OCI-LY3 (cell line): ENCODE measurements at regions not wholly inside any gene's neighbourhood (a gene's known extent, or its start where the extent isn't known, plus 50 kb on each side); places are given as distances from the start of the nearest gene placed in this dataset.

Experiments used
- H2AFZ ChIP-seq: fragments of 200-600, 300-600 bp; shearing (Covaris generic); 2 replicates; pipeline ENCODE4 v1.6.0; 2014; ENCODE audit warnings: antibody characterized with exemption, low read depth, low read length
- H3K27ac ChIP-seq: fragments of 200-600, 300-600 bp; sonication (generic); 2 replicates; pipeline ENCODE4 v1.5.1; 2014; ENCODE audit warnings: mild to moderate bottlenecking, low read length, moderate library complexity, mixed read lengths
- H3K27me3 ChIP-seq: fragments of 200-600, 300-600 bp; sonication (generic); 2 replicates; pipeline ENCODE4 v1.6.1; 2014; ENCODE audit warnings: low read depth, low read length, mixed read lengths
- H3K36me3 ChIP-seq: fragments of 200-600, 300-600 bp; sonication (generic); replicated peaks from 2 replicates; pipeline ENCODE3; 2014; ENCODE audit warnings: low read depth, low read length, mixed read lengths
- H3K4me1 ChIP-seq: fragments of 300-600, 200-600 bp; sonication (generic); 2 replicates; pipeline ENCODE4 v1.6.1; 2014; ENCODE audit warnings: low read length, mixed read lengths
- H3K4me2 ChIP-seq: fragments of 200-600, 300-600 bp; sonication (generic); 2 replicates; pipeline ENCODE4 v1.6.1; 2014; ENCODE audit warnings: low read length, mixed read lengths
- H3K4me3 ChIP-seq: fragments of 300-600, 200-600 bp; sonication (generic); 2 replicates; pipeline ENCODE4 v1.5.1; 2014; ENCODE audit warnings: antibody characterized with exemption, mild to moderate bottlenecking, low read length, moderate library complexity
- H3K79me2 ChIP-seq: fragments of 300-600, 200-600 bp; shearing (Covaris generic); 2 replicates; pipeline ENCODE4 v1.6.1; 2014; ENCODE audit warnings: mild to moderate bottlenecking, low read length, mixed read lengths
- H3K9ac ChIP-seq: fragments of 300-600, 200-600 bp; shearing (Covaris generic); 2 replicates; pipeline ENCODE4 v1.6.0; 2014; ENCODE audit warnings: mild to moderate bottlenecking, low read length, moderate library complexity
- H3K9me3 ChIP-seq: fragments of 200-600, 300-600 bp; shearing (Covaris generic); 2 replicates; pipeline ENCODE4 v1.6.1; 2014; ENCODE audit warnings: low read length, mixed read lengths; ENCODE audit not compliant: insufficient read depth
- H4K20me1 ChIP-seq: fragments of 200-600, 300-600 bp; sonication (generic); 2 replicates; pipeline ENCODE4 v1.6.1; 2016; ENCODE audit warnings: low read length, mixed read lengths; ENCODE audit not compliant: insufficient read depth
- CTCF ChIP-seq: fragments of 200-600, 300-600 bp; sonication (generic); IDR thresholded peaks from 2 replicates; pipeline ENCODE4 v1.5.1; 2014; ENCODE audit warnings: antibody characterized with exemption, low read length, low read depth
- EZH2phosphoT487 ChIP-seq: fragments of 200-600 bp; shearing (Covaris generic); IDR thresholded peaks from 2 replicates; pipeline ENCODE4 v1.6.1; 2018; ENCODE audit warnings: antibody characterized with exemption, mixed run types, low read depth

DNA sequence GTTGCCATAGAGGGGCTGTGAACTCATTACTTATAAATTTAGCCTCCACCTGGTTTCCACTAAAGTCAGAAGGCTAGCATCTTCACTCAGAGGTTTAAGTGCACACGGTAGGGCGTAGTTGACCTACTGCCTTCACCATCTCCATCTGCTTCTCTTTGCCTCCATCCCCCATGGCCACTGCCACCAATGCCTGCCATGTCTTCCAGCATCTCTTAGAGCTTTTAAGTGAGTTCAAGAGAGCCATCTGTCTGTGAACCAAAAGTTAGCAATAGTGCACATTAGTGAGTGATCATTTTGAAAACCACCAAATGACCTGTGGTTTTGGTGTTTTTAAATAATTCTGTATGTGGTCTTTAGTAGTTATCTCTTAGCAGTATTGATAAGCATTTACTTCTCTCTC is 102.0 kb downstream of the DMRTA1 start:
- no peak overlapping the region for H3K27ac ChIP-seq
- H3K4me1 ChIP-seq, result no peaks in the 10 kb centered on the region
- TF ChIP-seq CTCF (no peak), EZH2phosphoT487 (no peak)
- H3K36me3 ChIP-seq, result no peaks in the 10 kb centered on the region
- H3K9ac ChIP-seq, result no peak overlapping the region
- H3K79me2 ChIP-seq, result no peaks in the 10 kb centered on the region
- no peak overlapping the region for H2AFZ ChIP-seq
- no peaks in the 10 kb centered on the region for H3K27me3 ChIP-seq
- H3K9me3 ChIP-seq, result no peaks in the 10 kb centered on the region
- H3K4me2 ChIP-seq, result no peak overlapping the region
- H4K20me1 ChIP-seq, result no peaks in the 10 kb centered on the region
- H3K4me3 ChIP-seq, result no peak overlapping the region

DNA sequence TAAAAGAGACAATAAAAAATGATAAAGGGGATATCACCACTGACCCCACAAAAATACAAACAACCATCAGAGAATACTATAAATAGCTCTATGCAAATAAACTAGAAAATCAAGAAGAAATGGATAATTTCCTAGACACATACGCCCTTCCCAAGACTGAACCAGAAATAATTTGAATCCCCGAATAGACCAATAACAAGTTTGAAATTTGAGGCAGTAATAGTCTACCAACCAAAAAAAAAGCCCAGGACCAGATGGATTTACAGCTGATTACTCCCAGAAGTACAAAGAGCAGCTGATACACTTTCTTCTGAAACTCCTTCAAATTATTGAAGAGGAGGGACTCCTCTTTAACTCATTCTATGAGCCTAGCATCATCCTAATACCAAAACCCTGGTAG is 128.1 kb downstream of the DMRTA1 start:
- no peaks in the 10 kb centered on the region for H3K27me3 ChIP-seq
- no peaks in the 10 kb centered on the region for H4K20me1 ChIP-seq
- no peak overlapping the region for H2AFZ ChIP-seq
- TF ChIP-seq CTCF (no peak), EZH2phosphoT487 (no peak)
- no peaks in the 10 kb centered on the region for H3K79me2 ChIP-seq
- H3K9ac ChIP-seq, result no peak overlapping the region
- H3K9me3 ChIP-seq, result no peaks in the 10 kb centered on the region
- H3K36me3 ChIP-seq, result no peaks in the 10 kb centered on the region
- H3K4me2 ChIP-seq, result no peak overlapping the region
- no peak overlapping the region for H3K27ac ChIP-seq
- no peaks in the 10 kb centered on the region for H3K4me1 ChIP-seq
- no peak overlapping the region for H3K4me3 ChIP-seq

DNA sequence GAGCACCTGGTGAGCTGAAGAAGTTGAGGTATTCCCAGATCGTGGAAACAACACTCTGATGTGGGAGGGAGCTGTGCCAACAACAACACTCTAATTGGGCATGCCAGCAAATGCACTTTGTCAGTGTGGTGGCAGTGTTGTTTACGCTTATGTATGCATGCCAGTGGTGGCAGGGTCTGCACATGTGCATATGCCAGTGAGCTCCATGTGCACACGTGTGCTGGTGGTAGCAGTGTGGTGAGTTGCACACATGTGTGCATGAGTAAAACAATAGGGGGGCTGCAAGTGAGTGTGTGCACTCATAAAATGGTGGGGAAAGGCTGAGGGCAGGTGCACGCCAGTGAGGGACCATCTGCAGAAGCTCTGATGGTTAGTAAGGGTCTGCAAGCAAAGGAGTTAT is 134.2 kb downstream of the DMRTA1 start:
- TF ChIP-seq EZH2phosphoT487 (no peak), CTCF (no peak)
- Histone ChIP-seq H3K79me2 (no peaks in the 10 kb centered on the region), H4K20me1 (no peaks in the 10 kb centered on the region), H3K27me3 (no peaks in the 10 kb centered on the region), H3K36me3 (no peaks in the 10 kb centered on the region), H3K27ac (no peak overlapping the region), H3K9me3 (no peaks in the 10 kb centered on the region), H3K4me1 (no peaks in the 10 kb centered on the region), H3K4me2 (no peak overlapping the region), H2AFZ (no peak overlapping the region), H3K9ac (no peak overlapping the region), H3K4me3 (no peak overlapping the region)

- Histone ChIP-seq H3K4me1 (no peaks in the 10 kb centered on the region), H3K79me2 (no peaks in the 10 kb centered on the region), H3K27ac (no peak overlapping the region), H2AFZ (no peak overlapping the region), H3K9me3 (no peaks in the 10 kb centered on the region), H3K27me3 (no peaks in the 10 kb centered on the region), H3K4me2 (no peak overlapping the region), H3K4me3 (no peak overlapping the region), H3K9ac (no peak overlapping the region), H4K20me1 (no peaks in the 10 kb centered on the region), H3K36me3 (no peaks in the 10 kb centered on the region)
- TF ChIP-seq CTCF (no peak), EZH2phosphoT487 (no peak)
Observed at GRCh38 chr9:22582221-22582620, 135.6 kb downstream of the DMRTA1 start.
